ENCODE measurements at regions not wholly inside any gene's neighbourhood (a gene's known extent, or its start where the extent isn't known, plus 50 kb on each side); places are given as distances from the start of the nearest gene placed in this dataset.

DNA sequence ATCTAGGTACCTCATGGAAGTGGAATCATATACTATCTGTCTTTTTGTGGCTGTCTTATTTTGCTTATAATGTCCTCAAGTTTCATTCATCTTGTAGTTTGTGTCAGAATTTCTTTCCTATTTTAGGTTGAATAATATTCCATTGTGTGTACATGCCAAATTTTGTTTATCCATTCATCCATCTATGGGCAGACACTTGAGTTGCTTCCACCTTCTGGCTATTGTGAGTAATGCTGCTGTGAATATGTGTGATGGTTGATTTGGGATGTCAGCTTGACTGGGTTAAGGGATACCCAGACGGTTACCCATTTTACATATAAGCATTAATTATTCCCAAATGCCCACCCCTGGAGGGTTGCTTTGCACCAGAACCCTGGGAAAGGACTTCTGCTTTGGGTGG lies 477.5 kb downstream of the PTPRU start:
- H3K9ac ChIP-seq (ENCODE audit: control insufficient read depth, insufficient read depth, low read length), result no peak overlapping the region
- ChIA-PET POLR2A (no interaction called here), CTCF (no interaction called here), SMC1A (ENCODE audit: uncharacterized antibody, unreplicated experiment) (no interaction called here), RAD21 (ENCODE audit: unreplicated experiment) (no interaction called here)
- ATAC-seq (no peak), FAIRE-seq (no peak), DNase-seq (ENCODE audit: low read depth, low spot score) (no peak)
- peaks cover 21% of the 10 kb centered on the region for H3K4me1 ChIP-seq (ENCODE audit: control insufficient read depth, insufficient read depth, low read length)
- H2AFZ ChIP-seq (ENCODE audit: control insufficient read depth, low read depth, low read length), result no peak overlapping the region
- H4K20me1 ChIP-seq (ENCODE audit: control insufficient read depth, insufficient read depth), result no peaks in the 10 kb centered on the region
- H3K9me3 ChIP-seq (replicated peaks; ENCODE audit: control insufficient read depth, insufficient read depth, low read length), result no peaks in the 10 kb centered on the region
- WGBS (ENCODE audit: insufficient coverage, insufficient replicate concordance, low lambda C conversion rate, missing lambda C conversion rate), result 0% methylated on average over 1 of the region's 1 CpG
- H3K27ac ChIP-seq (ENCODE audit: control insufficient read depth, insufficient read depth), result no peak overlapping the region
- BruUV-seq (replicated peaks), result no TSS peak
- H3K36me3 ChIP-seq (ENCODE audit: control insufficient read depth in 2 of 2, insufficient read depth in 2 of 2, low read length in 1 of 2), result no peaks in the 10 kb centered on the region
- H3K27me3 ChIP-seq (replicated peaks in 1 of 2; ENCODE audit: control insufficient read depth in 2 of 2, insufficient read depth in 2 of 2, low read length in 1 of 2), result no peaks in the 10 kb centered on the region
- no peaks in the 10 kb centered on the region for H3K79me2 ChIP-seq (ENCODE audit: control insufficient read depth, insufficient read depth, low read length)
- intact Hi-C loops (cut with micrococcal nuclease; ENCODE audit: unreplicated experiment) (no loop called here), in situ Hi-C loops (cut with MboI) (no loop called here)
- no peak overlapping the region for H3K4me2 ChIP-seq (ENCODE audit: control insufficient read depth, insufficient read depth)
- TF ChIP-seq, protein P1, sequence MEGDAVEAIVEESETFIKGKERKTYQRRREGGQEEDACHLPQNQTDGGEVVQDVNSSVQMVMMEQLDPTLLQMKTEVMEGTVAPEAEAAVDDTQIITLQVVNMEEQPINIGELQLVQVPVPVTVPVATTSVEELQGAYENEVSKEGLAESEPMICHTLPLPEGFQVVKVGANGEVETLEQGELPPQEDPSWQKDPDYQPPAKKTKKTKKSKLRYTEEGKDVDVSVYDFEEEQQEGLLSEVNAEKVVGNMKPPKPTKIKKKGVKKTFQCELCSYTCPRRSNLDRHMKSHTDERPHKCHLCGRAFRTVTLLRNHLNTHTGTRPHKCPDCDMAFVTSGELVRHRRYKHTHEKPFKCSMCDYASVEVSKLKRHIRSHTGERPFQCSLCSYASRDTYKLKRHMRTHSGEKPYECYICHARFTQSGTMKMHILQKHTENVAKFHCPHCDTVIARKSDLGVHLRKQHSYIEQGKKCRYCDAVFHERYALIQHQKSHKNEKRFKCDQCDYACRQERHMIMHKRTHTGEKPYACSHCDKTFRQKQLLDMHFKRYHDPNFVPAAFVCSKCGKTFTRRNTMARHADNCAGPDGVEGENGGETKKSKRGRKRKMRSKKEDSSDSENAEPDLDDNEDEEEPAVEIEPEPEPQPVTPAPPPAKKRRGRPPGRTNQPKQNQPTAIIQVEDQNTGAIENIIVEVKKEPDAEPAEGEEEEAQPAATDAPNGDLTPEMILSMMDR (IDR thresholded peaks at IDR 0.05 in 2 of 3, conservative IDR thresholded peaks at IDR 0.05 in 1 of 3; ENCODE audit: control insufficient read depth in 2 of 3, extremely low read depth in 1 of 3, insufficient read depth in 1 of 3, low read depth in 3 of 3, low read length in 3 of 3), result peak in 2 of 3 experiments; percentile 3 to 24; a peak in 2 of 6 replicates
- TF ChIP-seq SREBF2 (IDR thresholded peaks at IDR 0.05; ENCODE audit: low read length) (no peak), EGR1 (IDR thresholded peaks at IDR 0.05; ENCODE audit: borderline replicate concordance in 1 of 2, low read depth in 2 of 2, low read length in 2 of 2) (no peak), RAD21 (IDR thresholded peaks at IDR 0.05; ENCODE audit: insufficient read depth, low read depth, low read length) (peak; percentile 19; the same call in 1 of the 2 replicates)
- no peak overlapping the region for H3K4me3 ChIP-seq

DNA sequence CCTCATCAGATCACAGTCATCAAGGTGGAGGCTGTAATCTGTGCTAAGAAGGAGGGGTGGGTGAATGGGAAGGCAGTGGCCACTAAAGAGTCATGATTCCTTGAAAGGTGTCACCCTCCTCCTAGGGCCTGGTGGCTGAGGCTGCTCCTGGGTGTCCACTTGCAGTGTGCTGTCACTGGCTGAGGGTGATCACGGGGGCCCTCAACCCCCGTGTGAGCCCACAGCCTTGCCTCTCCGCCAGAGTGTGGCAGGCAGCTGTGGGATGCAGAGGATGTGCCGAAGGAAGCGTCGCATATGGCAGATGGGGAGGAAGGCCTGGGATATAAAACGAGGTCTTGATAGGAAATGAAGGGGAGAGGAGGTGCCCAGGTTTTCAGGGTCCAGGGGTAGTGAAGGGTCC lies 476.5 kb downstream of the PTPRU start:
- in situ Hi-C loops (cut with MboI), result no loop called here
- no peak for TF ChIP-seq CREB1 (IDR thresholded peaks at IDR 0.05; ENCODE audit: low read depth)
- TF ChIP-seq BMI1 (IDR thresholded peaks at IDR 0.05; ENCODE audit: borderline replicate concordance), result no peak
- no peak for TF ChIP-seq ZZZ3 (IDR thresholded peaks at IDR 0.05; ENCODE audit: control insufficient read depth, insufficient read length, low read depth)
- TF ChIP-seq STAT1 (conservative IDR thresholded peaks at IDR 0.05), result no peak
- TF ChIP-seq YBX1 (IDR thresholded peaks at IDR 0.05), result no peak
- no peak for TF ChIP-seq BACH1 (IDR thresholded peaks at IDR 0.05; ENCODE audit: borderline replicate concordance)
- no peak for TF ChIP-seq HDAC6 (IDR thresholded peaks at IDR 0.05; ENCODE audit: unreplicated experiment)
- no peak for TF ChIP-seq NR2C1 (IDR thresholded peaks at IDR 0.05)
- TF ChIP-seq PAX8 (IDR thresholded peaks at IDR 0.05), result no peak
- TF ChIP-seq, protein P2, sequence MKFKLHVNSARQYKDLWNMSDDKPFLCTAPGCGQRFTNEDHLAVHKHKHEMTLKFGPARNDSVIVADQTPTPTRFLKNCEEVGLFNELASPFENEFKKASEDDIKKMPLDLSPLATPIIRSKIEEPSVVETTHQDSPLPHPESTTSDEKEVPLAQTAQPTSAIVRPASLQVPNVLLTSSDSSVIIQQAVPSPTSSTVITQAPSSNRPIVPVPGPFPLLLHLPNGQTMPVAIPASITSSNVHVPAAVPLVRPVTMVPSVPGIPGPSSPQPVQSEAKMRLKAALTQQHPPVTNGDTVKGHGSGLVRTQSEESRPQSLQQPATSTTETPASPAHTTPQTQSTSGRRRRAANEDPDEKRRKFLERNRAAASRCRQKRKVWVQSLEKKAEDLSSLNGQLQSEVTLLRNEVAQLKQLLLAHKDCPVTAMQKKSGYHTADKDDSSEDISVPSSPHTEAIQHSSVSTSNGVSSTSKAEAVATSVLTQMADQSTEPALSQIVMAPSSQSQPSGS (IDR thresholded peaks at IDR 0.05; ENCODE audit: low read length), result no peak

More for the DNA sequence above, 476.5 kb downstream of the PTPRU start:
- no peaks in the 10 kb centered on the region for H3K9me3 ChIP-seq (replicated peaks; ENCODE audit: control insufficient read depth, insufficient read depth, low read length)
- intact Hi-C loops (cut with micrococcal nuclease; ENCODE audit: unreplicated experiment), result no loop called here
- ChIA-PET RAD21 (ENCODE audit: unreplicated experiment) (no interaction called here), POLR2A (no interaction called here), SMC1A (ENCODE audit: uncharacterized antibody, unreplicated experiment) (no interaction called here), CTCF (no interaction called here)
- no peak overlapping the region for H3K4me2 ChIP-seq (ENCODE audit: control insufficient read depth, insufficient read depth)
- no peaks in the 10 kb centered on the region for H3K27me3 ChIP-seq (replicated peaks in 1 of 2; ENCODE audit: control insufficient read depth in 2 of 2, insufficient read depth in 2 of 2, low read length in 1 of 2)
- H3K9ac ChIP-seq (ENCODE audit: control insufficient read depth, insufficient read depth, low read length), result no peak overlapping the region
- H3K27ac ChIP-seq (ENCODE audit: control insufficient read depth, insufficient read depth), result no peak overlapping the region
- DNase-seq (ENCODE audit: low read depth, low spot score) (no peak), FAIRE-seq (no peak), ATAC-seq (no peak)
- BruUV-seq (replicated peaks), result no TSS peak
- no peak overlapping the region for H2AFZ ChIP-seq (ENCODE audit: control insufficient read depth, low read depth, low read length)
- H3K4me1 ChIP-seq (ENCODE audit: control insufficient read depth, insufficient read depth, low read length), result peaks cover 31% of the 10 kb centered on the region
- H3K36me3 ChIP-seq (ENCODE audit: control insufficient read depth in 2 of 2, insufficient read depth in 2 of 2, low read length in 1 of 2), result no peaks in the 10 kb centered on the region
- no peaks in the 10 kb centered on the region for H4K20me1 ChIP-seq (ENCODE audit: control insufficient read depth, insufficient read depth)
- H3K79me2 ChIP-seq (ENCODE audit: control insufficient read depth, insufficient read depth, low read length), result no peaks in the 10 kb centered on the region
- no peak overlapping the region for H3K4me3 ChIP-seq
- WGBS (ENCODE audit: insufficient coverage, insufficient replicate concordance, low lambda C conversion rate, missing lambda C conversion rate), result 36% methylated on average over 7 of the region's 7 CpGs
